ENCODE measurements at regions not wholly inside any gene's neighbourhood (a gene's known extent, or its start where the extent isn't known, plus 50 kb on each side); places are given as distances from the start of the nearest gene placed in this dataset.

DNA sequence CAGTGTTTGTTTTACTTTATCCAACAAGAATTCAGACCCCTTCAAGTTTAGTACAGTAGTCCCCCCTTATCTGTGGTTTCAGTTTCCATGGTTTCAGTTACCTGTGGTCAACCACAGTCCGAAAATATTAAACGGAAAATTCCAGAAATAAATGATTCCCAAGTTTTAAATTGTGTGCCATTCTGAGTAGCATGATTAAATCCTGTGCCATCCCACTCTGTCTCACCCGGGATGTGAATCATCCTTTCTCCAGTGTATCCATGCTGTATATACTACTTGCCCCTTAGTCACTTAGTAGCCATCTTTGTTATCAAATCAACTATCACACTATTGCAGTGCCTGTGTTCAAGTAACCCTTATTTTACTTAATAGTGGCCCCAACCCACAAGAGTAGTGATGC, 153.8 kb upstream of the RASA1 start:
- H3K27ac ChIP-seq (ENCODE audit: low read length), result no peak overlapping the region
- no peaks in the 10 kb centered on the region for H3K4me1 ChIP-seq (ENCODE audit: control insufficient read depth, insufficient read depth, low read length)
- WGBS (ENCODE audit: insufficient coverage), result 100% methylated on average over 1 of the region's 3 CpGs
- no peaks in the 10 kb centered on the region for H3K9me3 ChIP-seq (replicated peaks; ENCODE audit: control insufficient read depth, low read depth, low read length)
- DNase-seq, result no peak
- H3K4me3 ChIP-seq (ENCODE audit: low read length), result no peak overlapping the region
- H3K27me3 ChIP-seq (ENCODE audit: control insufficient read depth, insufficient read depth, low read length), result no peaks in the 10 kb centered on the region
- H3K36me3 ChIP-seq (ENCODE audit: control insufficient read depth, insufficient read depth, low read length), result no peaks in the 10 kb centered on the region

DNA sequence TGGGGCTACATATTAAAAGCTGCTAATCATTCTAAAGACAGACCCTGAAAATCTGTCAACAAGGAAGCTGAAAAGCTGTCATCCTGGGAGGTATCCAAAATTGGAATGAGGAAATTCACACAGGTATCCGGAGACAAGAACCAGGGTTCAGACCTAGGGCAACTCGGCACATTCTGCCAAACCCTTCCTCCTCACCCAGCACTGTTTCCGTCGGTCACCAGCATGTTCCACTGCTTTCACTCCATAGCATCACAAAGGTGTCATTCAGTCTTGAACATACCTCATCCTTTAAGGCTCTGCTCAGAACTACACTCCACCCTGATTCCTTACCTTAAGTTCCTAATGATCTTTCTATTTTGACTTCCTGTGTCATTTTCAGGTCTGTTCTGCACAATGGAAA, 153.1 kb upstream of the RASA1 start:
- Histone ChIP-seq H3K9me3 (replicated peaks; ENCODE audit: control insufficient read depth, low read depth, low read length) (no peaks in the 10 kb centered on the region), H3K36me3 (ENCODE audit: control insufficient read depth, insufficient read depth, low read length) (no peaks in the 10 kb centered on the region), H3K4me3 (ENCODE audit: low read length) (no peak overlapping the region), H3K4me1 (ENCODE audit: control insufficient read depth, insufficient read depth, low read length) (no peaks in the 10 kb centered on the region), H3K27ac (ENCODE audit: low read length) (no peak overlapping the region), H3K27me3 (ENCODE audit: control insufficient read depth, insufficient read depth, low read length) (no peaks in the 10 kb centered on the region)
- 83% methylated on average over 4 of the region's 4 CpGs for WGBS (ENCODE audit: insufficient coverage)
- DNase-seq, result no peak

DNA sequence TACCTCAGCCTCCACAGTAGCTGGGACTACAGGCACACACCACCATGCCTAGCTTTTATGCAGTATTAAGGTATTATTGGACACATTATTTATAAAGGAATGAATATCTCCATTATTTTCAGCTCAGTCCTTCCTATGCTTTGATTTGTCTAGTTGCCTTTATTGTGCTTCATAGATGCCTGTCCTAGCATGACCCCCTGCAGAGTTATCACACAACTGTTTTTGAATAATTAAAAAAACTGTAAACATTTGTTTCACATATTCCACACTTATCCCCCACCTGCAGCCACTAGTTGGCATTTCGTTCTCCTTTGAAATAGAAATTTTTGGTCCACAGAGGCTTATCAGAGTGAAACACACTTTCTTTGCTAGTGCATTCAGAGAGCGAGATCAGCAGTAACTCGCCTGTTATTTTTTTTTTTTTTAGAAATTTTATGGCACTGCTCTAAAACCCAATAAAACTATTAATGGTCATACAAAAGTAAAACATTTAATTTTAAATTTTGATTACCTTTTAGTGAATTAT, 151.8 kb upstream of the RASA1 start:
- no peaks in the 10 kb centered on the region for H3K9me3 ChIP-seq (replicated peaks; ENCODE audit: control insufficient read depth, low read depth, low read length)
- H3K36me3 ChIP-seq (ENCODE audit: control insufficient read depth, insufficient read depth, low read length), result no peaks in the 10 kb centered on the region
- no peak overlapping the region for H3K4me3 ChIP-seq (ENCODE audit: low read length)
- WGBS (ENCODE audit: insufficient coverage), result 100% methylated on average over 1 of the region's 3 CpGs
- H3K4me1 ChIP-seq (ENCODE audit: control insufficient read depth, insufficient read depth, low read length), result no peaks in the 10 kb centered on the region
- H3K27ac ChIP-seq (ENCODE audit: low read length), result no peak overlapping the region
- H3K27me3 ChIP-seq (ENCODE audit: control insufficient read depth, insufficient read depth, low read length), result no peaks in the 10 kb centered on the region
- no peak for DNase-seq

DNA sequence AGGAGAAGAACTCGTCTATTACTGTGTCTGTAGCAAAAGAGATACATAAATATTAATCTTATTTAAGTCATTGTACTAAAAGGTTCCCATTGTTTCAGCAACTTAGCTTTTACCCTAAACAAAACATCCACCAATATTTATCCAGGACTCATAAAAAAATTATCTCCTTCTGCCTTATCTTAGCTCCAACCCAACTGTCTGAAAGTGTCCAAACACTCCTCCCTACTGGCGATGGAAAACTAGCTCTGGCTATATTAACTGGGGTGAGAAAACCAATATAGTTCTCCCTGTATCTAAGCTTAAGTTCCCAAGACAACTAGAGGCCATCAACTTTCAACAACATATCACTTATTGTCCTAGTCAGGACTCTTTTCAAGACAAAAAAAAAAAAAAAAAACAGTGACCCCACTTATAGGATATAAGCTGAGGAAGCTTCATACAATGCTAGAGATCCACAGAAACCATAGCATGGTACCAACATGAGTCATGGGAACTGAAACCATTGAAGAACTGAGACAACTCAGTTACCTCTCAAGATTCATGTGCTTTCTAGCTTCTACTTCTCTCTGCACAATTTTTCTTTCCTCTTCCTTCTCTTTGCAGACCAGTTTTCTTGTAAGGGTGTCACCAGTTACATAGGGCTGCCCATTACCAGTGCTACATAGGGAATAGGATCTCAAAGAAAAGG, 150.7 kb upstream of the RASA1 start:
- H3K9me3 ChIP-seq (replicated peaks; ENCODE audit: control insufficient read depth, low read depth, low read length), result no peaks in the 10 kb centered on the region
- H3K36me3 ChIP-seq (ENCODE audit: control insufficient read depth, insufficient read depth, low read length), result no peaks in the 10 kb centered on the region
- no CpG with 5 or more reads among the region's 2 CpGs for WGBS (ENCODE audit: insufficient coverage)
- no peak for DNase-seq
- H3K27ac ChIP-seq (ENCODE audit: low read length), result no peak overlapping the region
- no peak overlapping the region for H3K4me3 ChIP-seq (ENCODE audit: low read length)
- no peaks in the 10 kb centered on the region for H3K4me1 ChIP-seq (ENCODE audit: control insufficient read depth, insufficient read depth, low read length)
- H3K27me3 ChIP-seq (ENCODE audit: control insufficient read depth, insufficient read depth, low read length), result no peaks in the 10 kb centered on the region

DNA sequence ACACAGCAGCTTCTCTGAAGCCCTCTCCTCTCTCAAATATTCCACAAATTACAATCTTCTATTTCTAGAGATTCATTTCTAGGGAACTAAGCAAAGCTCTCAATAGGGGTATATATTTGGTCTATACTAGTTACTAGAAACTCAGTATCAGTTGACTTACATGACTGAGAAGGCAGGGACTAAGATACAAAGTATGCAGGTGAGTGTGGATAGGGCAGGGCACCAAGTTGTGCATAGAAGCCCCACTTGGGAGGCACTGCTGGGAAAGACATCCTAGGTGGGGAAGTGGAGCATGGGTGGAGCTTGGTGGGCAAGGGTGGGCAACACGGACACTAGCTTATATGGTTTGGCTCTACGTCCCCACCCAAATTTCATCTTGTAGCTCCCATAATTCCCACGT, 148.1 kb upstream of the RASA1 start:
- no peak overlapping the region for H3K27ac ChIP-seq (ENCODE audit: low read length)
- WGBS (ENCODE audit: insufficient coverage), result no CpG with 5 or more reads among the region's 3 CpGs
- H3K36me3 ChIP-seq (ENCODE audit: control insufficient read depth, insufficient read depth, low read length), result no peaks in the 10 kb centered on the region

DNA sequence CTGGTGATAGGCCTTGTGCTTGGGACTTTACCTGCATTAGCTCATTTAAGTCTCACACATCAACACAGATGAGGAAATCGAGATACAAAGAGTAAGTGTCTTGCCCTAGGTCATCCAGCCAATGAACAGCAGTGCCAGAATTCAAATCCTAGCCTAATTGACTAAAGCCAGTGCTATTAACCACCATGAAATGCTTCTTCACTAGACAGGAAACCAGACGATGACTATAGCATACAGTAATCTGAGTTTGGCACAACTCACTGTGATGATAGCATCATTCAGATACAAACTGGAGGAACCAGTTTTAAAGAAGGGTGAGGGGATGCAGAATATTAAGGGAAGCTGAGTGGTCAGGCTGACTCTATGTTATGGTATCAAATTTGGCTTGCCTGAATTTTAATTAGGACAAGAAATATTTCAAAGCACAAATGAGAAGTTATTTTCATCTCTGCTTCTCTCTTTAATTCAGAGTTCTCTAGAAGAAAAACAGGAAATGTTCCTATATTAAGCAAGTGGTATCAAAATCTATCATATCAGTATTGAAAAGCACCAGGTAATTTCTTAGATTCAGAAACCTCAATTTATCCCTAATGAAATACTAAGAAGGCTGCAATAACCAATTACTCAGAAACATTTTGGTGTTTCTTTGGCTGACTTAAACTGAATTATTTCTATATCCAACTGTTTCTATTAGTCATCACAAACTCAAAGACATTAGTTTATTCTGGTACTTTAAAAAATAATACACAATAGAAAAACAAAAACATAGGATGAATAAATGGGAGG, 147.0 kb upstream of the RASA1 start:
- no peak overlapping the region for H3K27ac ChIP-seq (ENCODE audit: low read length)

More for the DNA sequence above, 148.1 kb upstream of the RASA1 start:
- Histone ChIP-seq H3K4me3 (ENCODE audit: low read length) (no peak overlapping the region), H3K4me1 (ENCODE audit: control insufficient read depth, insufficient read depth, low read length) (no peaks in the 10 kb centered on the region), H3K9me3 (replicated peaks; ENCODE audit: control insufficient read depth, low read depth, low read length) (no peaks in the 10 kb centered on the region), H3K27me3 (ENCODE audit: control insufficient read depth, insufficient read depth, low read length) (no peaks in the 10 kb centered on the region)
- no peak for DNase-seq

DNA sequence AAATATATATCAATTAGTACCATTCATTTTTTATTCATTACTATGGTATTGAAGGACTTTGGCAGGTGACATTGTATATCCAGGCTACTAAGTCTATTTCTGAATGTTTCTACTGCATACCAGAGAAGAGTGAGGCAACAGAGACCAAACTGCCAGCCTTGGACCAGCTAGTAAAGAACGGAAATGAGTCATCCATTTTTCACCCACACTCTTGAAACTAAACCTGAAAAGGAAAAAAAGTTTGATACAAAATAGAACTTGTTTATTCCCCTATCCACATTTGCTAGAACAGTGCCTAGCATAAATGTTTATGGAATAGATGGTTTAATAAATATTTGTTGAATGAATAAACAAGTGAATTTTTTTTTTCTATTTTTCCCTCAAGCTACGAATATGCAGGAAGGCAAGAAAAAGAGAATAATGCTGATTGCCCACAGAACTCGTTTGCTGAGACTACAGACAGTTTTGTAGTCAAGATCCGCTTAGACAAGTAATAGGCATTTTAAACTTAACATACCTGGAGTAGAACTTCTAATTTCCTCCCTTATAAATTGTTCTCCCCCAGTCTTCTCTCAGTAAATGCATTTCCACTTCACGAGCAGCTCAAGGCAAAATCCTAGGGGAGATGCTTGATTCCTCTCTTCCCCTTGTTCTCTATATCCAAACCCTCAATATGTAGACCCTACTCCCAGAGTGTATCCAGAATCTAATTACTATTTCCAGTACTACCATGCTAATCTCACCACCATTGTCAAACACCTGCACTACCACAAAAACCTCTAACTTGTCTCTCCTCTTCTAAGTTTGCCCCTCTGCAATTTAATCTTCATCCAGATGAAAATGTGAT, 146.2 kb upstream of the RASA1 start:
- 8% methylated on average over 1 of the region's 5 CpGs for WGBS (ENCODE audit: insufficient coverage)
- no peaks in the 10 kb centered on the region for H3K27me3 ChIP-seq (ENCODE audit: control insufficient read depth, insufficient read depth, low read length)
- H3K9me3 ChIP-seq (replicated peaks; ENCODE audit: control insufficient read depth, low read depth, low read length), result no peaks in the 10 kb centered on the region
- H3K36me3 ChIP-seq (ENCODE audit: control insufficient read depth, insufficient read depth, low read length), result no peaks in the 10 kb centered on the region
- peak; percentile 54 for DNase-seq
- no peaks in the 10 kb centered on the region for H3K4me1 ChIP-seq (ENCODE audit: control insufficient read depth, insufficient read depth, low read length)
- no peak overlapping the region for H3K4me3 ChIP-seq (ENCODE audit: low read length)
- H3K27ac ChIP-seq (ENCODE audit: low read length), result no peak overlapping the region

More for the DNA sequence above, 147.0 kb upstream of the RASA1 start:
- no CpG with 5 or more reads among the region's 2 CpGs for WGBS (ENCODE audit: insufficient coverage)
- Histone ChIP-seq H3K36me3 (ENCODE audit: control insufficient read depth, insufficient read depth, low read length) (no peaks in the 10 kb centered on the region), H3K4me1 (ENCODE audit: control insufficient read depth, insufficient read depth, low read length) (no peaks in the 10 kb centered on the region), H3K27me3 (ENCODE audit: control insufficient read depth, insufficient read depth, low read length) (no peaks in the 10 kb centered on the region), H3K4me3 (ENCODE audit: low read length) (no peak overlapping the region), H3K9me3 (replicated peaks; ENCODE audit: control insufficient read depth, low read depth, low read length) (no peaks in the 10 kb centered on the region)
- DNase-seq, result peak; percentile 34

DNA sequence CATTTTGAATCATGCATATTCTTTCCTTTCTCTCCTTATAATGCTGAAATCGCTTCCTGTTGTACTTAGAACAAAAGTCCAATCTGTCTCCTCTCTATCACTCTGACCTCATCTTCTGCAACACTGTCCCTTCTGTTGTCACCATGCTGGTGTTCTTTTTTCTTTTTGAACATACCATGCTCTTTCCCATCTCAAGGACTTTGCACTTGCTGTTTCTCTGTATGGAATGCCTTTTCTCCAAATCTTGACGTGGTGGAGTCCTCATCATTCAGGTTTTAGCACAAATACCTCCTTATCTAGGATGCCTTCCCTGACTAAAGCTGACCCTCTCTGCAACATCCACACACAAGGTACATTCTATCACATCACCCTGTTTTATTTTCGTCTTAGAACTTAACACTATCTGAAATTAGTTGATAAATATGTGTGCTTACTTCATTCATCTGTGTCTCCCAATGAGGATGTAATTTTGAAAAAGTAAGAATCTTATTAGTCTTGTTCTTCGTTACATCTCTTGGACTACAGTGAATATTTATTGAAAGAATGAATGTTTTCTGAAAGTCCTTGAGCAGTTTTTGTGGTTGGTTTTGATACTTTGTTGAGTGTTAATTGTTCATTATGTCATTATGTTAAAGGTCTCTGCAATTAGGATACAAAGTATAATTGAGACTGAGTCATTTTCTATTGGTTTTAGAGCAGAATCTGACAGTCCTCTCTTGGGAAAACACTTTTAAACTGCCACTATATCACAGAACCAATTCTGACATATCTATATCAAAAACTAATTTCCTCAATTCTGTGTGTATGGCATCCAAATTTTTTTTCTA, 145.3 kb upstream of the RASA1 start:
- Histone ChIP-seq H3K36me3 (ENCODE audit: control insufficient read depth, insufficient read depth, low read length) (no peaks in the 10 kb centered on the region), H3K27me3 (ENCODE audit: control insufficient read depth, insufficient read depth, low read length) (no peaks in the 10 kb centered on the region), H3K9me3 (replicated peaks; ENCODE audit: control insufficient read depth, low read depth, low read length) (no peaks in the 10 kb centered on the region), H3K4me3 (ENCODE audit: low read length) (no peak overlapping the region), H3K27ac (ENCODE audit: low read length) (no peak overlapping the region), H3K4me1 (ENCODE audit: control insufficient read depth, insufficient read depth, low read length) (no peaks in the 10 kb centered on the region)
- 88% methylated on average over 2 of the region's 4 CpGs for WGBS (ENCODE audit: insufficient coverage)
- DNase-seq, result no peak

DNA sequence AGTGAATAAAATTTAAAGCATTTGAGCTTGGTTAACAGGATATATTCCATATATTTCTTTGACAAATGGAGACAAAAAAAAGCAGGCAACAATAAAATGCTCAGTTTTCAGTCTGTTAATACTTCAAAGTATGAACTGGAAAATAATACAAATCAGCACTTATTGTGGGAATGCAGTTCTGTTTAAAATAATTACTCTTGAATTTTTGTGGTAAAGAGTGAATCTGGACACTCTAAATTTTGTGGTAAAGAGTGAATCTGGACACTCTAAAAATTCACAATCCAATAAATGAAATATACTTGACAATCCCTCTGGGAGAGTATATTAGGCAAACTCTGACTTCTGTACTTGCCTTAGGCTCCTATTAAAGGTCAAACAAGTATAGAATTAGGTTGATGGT, 141.9 kb upstream of the RASA1 start:
- Histone ChIP-seq H3K27ac (ENCODE audit: low read length) (no peak overlapping the region), H3K27me3 (ENCODE audit: control insufficient read depth, insufficient read depth, low read length) (no peaks in the 10 kb centered on the region), H3K9me3 (replicated peaks; ENCODE audit: control insufficient read depth, low read depth, low read length) (no peaks in the 10 kb centered on the region), H3K36me3 (ENCODE audit: control insufficient read depth, insufficient read depth, low read length) (no peaks in the 10 kb centered on the region), H3K4me3 (ENCODE audit: low read length) (no peak overlapping the region), H3K4me1 (ENCODE audit: control insufficient read depth, insufficient read depth, low read length) (no peaks in the 10 kb centered on the region)
- no peak for DNase-seq
